Nephron progenitor cell (in vitro differentiated cells): ENCODE measurements at regions not wholly inside any gene's neighbourhood (a gene's known extent, or its start where the extent isn't known, plus 50 kb on each side); places are given as distances from the start of the nearest gene placed in this dataset.
"Not testable (repeated sequence)": the region's sequence is repeated elsewhere in the genome, so short reads cannot be mapped to it uniquely, and the experiment has no call there.

Experiments
- DNase-seq: peaks from one replicate; pipeline ENCODE4 v3.0.0; 2021
- H3K27ac Mint-ChIP-seq: 2 replicates; pipeline ENCODE4 v1.8.0; 2021; ENCODE audit warnings: mild to moderate bottlenecking, moderate library complexity, mixed read lengths
- H3K27me3 Mint-ChIP-seq: 2 replicates; pipeline ENCODE4 v1.8.0; 2021; ENCODE audit warnings: mild to moderate bottlenecking, low read depth, mixed read lengths; ENCODE audit not compliant: poor library complexity
- H3K36me3 Mint-ChIP-seq: 2 replicates; pipeline ENCODE4 v1.8.0; 2021; ENCODE audit warnings: low read depth, mixed read lengths
- H3K4me1 Mint-ChIP-seq: 2 replicates; pipeline ENCODE4 v1.8.0; 2021; ENCODE audit warnings: mixed read lengths
- H3K4me3 Mint-ChIP-seq: 2 replicates; pipeline ENCODE4 v1.8.0; 2021; ENCODE audit warnings: mild to moderate bottlenecking, moderate library complexity, mixed read lengths
- H3K9me3 Mint-ChIP-seq: 2 replicates; pipeline ENCODE4 v1.8.0; 2021; ENCODE audit warnings: mild to moderate bottlenecking, moderate library complexity, mixed read lengths
- CTCF ChIP-seq: fragments of 200-600 bp; sonication (generic); IDR thresholded peaks from 2 replicates; pipeline ENCODE4 v1.5.0; 2021; ENCODE audit warnings: antibody characterized with exemption

- H3K9me3 Mint-ChIP-seq = peaks cover 19% of the 10 kb centered on the region
- no peak overlapping the region for H3K27ac Mint-ChIP-seq
- TF ChIP-seq CTCF = no peak
- no peaks in the 10 kb centered on the region for H3K27me3 Mint-ChIP-seq
- no peak for DNase-seq
- peaks cover 15% of the 10 kb centered on the region for H3K4me1 Mint-ChIP-seq
- peaks cover 8% of the 10 kb centered on the region for H3K36me3 Mint-ChIP-seq
- no peak overlapping the region for H3K4me3 Mint-ChIP-seq
Observed at GRCh38 chr13:79987323-79987722, 353.6 kb downstream of the SPRY2 start.

GRCh38 chr13:79986890-79987289 is 354.0 kb downstream of the SPRY2 start:
- Mint-ChIP-seq H3K36me3 (peaks cover 10% of the 10 kb centered on the region), H3K4me1 (peaks cover 15% of the 10 kb centered on the region), H3K4me3 (no peak overlapping the region), H3K27ac (peak overlapping the region; percentile 23), H3K27me3 (no peaks in the 10 kb centered on the region), H3K9me3 (peaks cover 20% of the 10 kb centered on the region)
- no peak for DNase-seq
- no peak for TF ChIP-seq CTCF

- H3K27me3 Mint-ChIP-seq, H3K27ac Mint-ChIP-seq, H3K4me3 Mint-ChIP-seq, H3K4me1 Mint-ChIP-seq, DNase-seq: not testable (repeated sequence)
- Mint-ChIP-seq H3K36me3 (peaks cover 78% of the 10 kb centered on the region), H3K9me3 (peaks cover 98% of the 10 kb centered on the region)
Observed at GRCh38 chr13:79974935-79975650, 365.8 kb downstream of the SPRY2 start.

GRCh38 chr13:79973533-79973963 is 367.4 kb downstream of the SPRY2 start:
- no peak for DNase-seq
- Mint-ChIP-seq H3K27me3 (no peaks in the 10 kb centered on the region), H3K4me1 (no peaks in the 10 kb centered on the region), H3K4me3 (no peak overlapping the region), H3K36me3 (peaks cover 77% of the 10 kb centered on the region), H3K9me3 (peaks cover 97% of the 10 kb centered on the region), H3K27ac (no peak overlapping the region)
- no peak for TF ChIP-seq CTCF

- Mint-ChIP-seq H3K36me3 (peaks cover 63% of the 10 kb centered on the region), H3K4me3 (no peak overlapping the region), H3K27ac (no peak overlapping the region), H3K27me3 (no peaks in the 10 kb centered on the region), H3K4me1 (no peaks in the 10 kb centered on the region), H3K9me3 (peaks cover 90% of the 10 kb centered on the region)
- no peak for DNase-seq
- TF ChIP-seq CTCF = no peak
Observed at GRCh38 chr13:79972066-79972569, 368.8 kb downstream of the SPRY2 start.

GRCh38 chr13:79966493-79966895 is 374.4 kb downstream of the SPRY2 start:
- Mint-ChIP-seq H3K9me3 (peaks cover 70% of the 10 kb centered on the region), H3K4me1 (peaks cover 13% of the 10 kb centered on the region), H3K4me3 (no peak overlapping the region), H3K27ac (no peak overlapping the region), H3K36me3 (peaks cover 43% of the 10 kb centered on the region), H3K27me3 (no peaks in the 10 kb centered on the region)
- no peak for DNase-seq
- no peak for TF ChIP-seq CTCF
